ENCODE measurements at regions not wholly inside any gene's neighbourhood (a gene's known extent, or its start where the extent isn't known, plus 50 kb on each side); places are given as distances from the start of the nearest gene placed in this dataset.

DNA sequence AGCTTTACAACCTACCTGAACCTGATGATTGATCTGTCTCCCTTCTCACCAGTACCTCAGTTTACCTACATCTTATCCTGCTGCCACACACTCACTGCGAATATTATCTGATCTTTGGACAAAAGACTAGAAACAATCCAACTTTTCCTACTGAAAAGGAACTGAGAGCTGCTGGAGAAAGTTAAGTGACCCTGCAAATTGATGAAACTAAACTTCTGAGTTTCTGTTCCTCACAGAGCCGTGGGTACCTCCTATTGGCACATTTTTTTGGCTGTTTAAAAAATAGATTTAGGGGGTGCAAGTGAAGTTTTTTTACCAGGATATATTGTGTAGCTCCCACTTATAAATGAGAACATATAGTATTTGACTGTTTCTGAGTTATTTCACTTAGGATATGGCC lies 66.0 kb upstream of the STARD3NL start:
- ChIA-PET POLR2A (no interaction called here), CTCF (interaction anchor here (0.5 to 0.7 kb wide), 2 partner anchors 12 to 223 kb away, joined by 3 read pairs; no protein-coding TSS in a partner anchor)
- no peaks in the 10 kb centered on the region for H3K9me3 Mint-ChIP-seq
- DNase-seq = no peak
- H3K27me3 Mint-ChIP-seq = peaks cover 31% of the 10 kb centered on the region
- H3K4me3 Mint-ChIP-seq = no peak overlapping the region
- H3K4me1 Mint-ChIP-seq = no peaks in the 10 kb centered on the region
- no peak overlapping the region for H3K27ac Mint-ChIP-seq
- no peaks in the 10 kb centered on the region for H3K36me3 Mint-ChIP-seq (ENCODE audit: low read depth)

DNA sequence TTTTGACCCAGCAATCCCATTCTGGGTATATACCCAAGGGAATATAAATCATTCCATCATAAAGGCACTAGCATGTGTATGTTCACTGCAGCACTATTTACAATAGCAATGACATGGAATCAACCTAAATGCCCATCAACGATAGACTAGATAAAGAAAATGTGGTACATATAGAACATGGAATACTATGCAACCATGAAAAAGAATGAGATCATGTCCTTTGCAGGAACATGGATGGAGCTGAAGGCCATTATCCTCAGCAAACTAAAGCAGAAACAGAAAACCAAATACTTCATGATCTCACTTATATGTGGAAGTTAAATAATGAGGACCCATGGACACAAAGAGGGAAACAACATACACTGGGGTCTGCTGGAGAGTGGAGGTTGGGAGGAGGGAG lies 58.0 kb upstream of the STARD3NL start:
- Mint-ChIP-seq H3K4me1 (no peaks in the 10 kb centered on the region), H3K36me3 (ENCODE audit: low read depth) (no peaks in the 10 kb centered on the region), H3K4me3 (no peak overlapping the region), H3K9me3 (peaks cover 5% of the 10 kb centered on the region), H3K27me3 (peaks cover 37% of the 10 kb centered on the region), H3K27ac (no peak overlapping the region)
- CTCF ChIA-PET = interaction anchor here (1.3 kb wide), 1 partner anchor 12 kb away, joined by 3 read pairs; no protein-coding TSS in a partner anchor
- POLR2A ChIA-PET = no interaction called here
- no peak for DNase-seq

DNA sequence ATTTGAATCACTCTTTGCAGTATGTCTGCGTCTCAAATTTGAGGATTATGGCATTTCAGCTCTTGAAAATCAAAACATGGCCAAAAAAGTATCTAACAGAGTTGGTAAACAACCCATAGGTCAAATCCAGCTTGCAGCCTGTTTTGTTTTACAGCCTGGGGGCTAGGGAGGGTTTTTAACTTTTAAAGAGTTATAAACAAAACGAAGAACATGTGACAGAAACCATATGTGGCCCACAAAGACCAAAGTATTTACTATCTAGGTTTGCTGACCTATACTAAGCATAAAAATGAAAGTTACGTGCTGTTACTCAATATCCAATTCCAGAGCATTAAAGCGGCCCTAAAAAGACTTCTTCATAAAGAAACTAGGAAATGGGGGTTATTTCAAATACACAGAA lies 55.5 kb upstream of the STARD3NL start:
- Mint-ChIP-seq H3K4me3 (no peak overlapping the region), H3K27me3 (peaks cover 30% of the 10 kb centered on the region), H3K9me3 (peaks cover 5% of the 10 kb centered on the region), H3K27ac (no peak overlapping the region), H3K36me3 (ENCODE audit: low read depth) (no peaks in the 10 kb centered on the region), H3K4me1 (no peaks in the 10 kb centered on the region)
- CTCF ChIA-PET = no interaction called here
- POLR2A ChIA-PET = no interaction called here
- no peak for DNase-seq

DNA sequence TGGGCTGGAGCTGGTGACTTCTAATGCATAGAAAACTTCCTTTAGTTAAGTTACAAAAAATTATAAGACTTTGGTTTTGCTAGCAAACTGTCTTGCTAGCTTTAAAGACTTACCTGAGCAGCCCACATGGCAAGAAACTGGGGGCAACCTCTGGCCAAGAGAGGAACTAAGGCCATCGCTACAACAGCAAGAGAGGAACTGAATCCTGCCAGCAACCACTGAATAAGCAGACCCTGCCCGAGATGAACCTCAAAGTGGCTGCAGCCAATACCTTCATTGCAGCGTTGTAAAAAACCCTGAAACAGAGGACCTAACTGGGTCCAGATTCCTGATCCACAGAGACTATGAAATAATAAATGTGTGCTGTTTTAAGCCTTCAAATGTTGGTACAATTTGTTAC lies 54.6 kb upstream of the STARD3NL start:
- Mint-ChIP-seq H3K36me3 (ENCODE audit: low read depth) (no peaks in the 10 kb centered on the region), H3K4me1 (no peaks in the 10 kb centered on the region), H3K4me3 (no peak overlapping the region), H3K27me3 (peaks cover 21% of the 10 kb centered on the region), H3K27ac (no peak overlapping the region), H3K9me3 (peaks cover 5% of the 10 kb centered on the region)
- DNase-seq = no peak
- ChIA-PET CTCF (no interaction called here), POLR2A (no interaction called here)

DNA sequence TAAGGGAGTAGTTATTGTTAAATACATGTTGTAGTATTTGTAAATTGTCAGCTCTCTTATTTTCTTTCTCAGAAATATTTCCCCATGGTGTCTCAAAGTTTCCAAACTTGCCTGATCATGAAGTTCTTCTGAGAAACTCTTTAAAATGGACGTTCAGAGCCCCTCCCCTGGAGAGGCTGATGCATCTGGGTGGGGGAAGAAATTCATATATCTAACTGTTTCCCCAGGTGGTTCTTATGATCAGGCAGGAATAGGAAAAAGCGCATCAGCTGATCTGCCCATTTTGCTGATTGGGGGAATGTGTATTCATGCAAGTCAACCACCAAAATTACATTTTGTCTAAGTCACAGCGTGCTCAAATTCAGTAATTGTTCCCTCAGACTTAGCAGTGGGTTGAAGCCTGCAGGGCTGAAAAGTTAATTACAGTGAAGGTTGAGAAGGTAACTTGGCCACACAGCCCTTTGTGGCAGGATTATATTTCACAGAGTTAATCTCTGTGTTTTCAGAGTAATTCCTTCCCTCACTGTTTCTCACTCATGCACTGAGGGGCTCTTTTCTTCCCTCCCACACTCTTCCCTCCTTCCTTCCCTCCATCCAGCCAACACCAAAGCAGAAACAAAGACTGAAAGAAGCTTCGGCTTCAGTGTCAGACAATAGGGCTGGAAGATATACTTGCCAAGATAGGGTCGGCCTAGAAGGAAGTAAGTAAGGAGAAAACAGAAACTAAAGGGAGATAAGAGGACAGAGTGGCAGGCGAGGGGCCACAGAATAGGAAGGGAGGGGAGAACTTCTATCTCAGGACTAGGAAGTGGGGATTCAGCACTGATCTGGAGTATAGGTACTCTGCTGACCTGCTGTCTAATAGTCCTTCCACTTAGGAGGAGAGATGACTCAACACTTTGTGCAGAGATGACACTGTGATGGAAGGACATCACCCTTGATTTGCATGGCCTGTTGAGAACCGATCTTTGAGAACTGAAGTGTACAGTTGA lies 50.5 kb upstream of the STARD3NL start:
- DNase-seq = no peak
- Mint-ChIP-seq H3K4me1 (no peaks in the 10 kb centered on the region), H3K27me3 (peaks cover 3% of the 10 kb centered on the region), H3K27ac (no peak overlapping the region), H3K36me3 (ENCODE audit: low read depth) (no peaks in the 10 kb centered on the region), H3K9me3 (peaks cover 2% of the 10 kb centered on the region), H3K4me3 (no peak overlapping the region)
- CTCF ChIA-PET = interaction anchor here (0.6 kb wide), 1 partner anchor 229 kb away, joined by 3 read pairs; no protein-coding TSS in a partner anchor
- POLR2A ChIA-PET = no interaction called here
